Upper lobe of right lung (tissue), 1 donor: ENCODE measurements at regions not wholly inside any gene's neighbourhood (a gene's known extent, or its start where the extent isn't known, plus 50 kb on each side); places are given as distances from the start of the nearest gene placed in this dataset.

Source experiments
- ATAC-seq: fragments of 200-7000 bp; cut with Tn5 transposase; one replicate; pipeline ENCODE4 v1.9.1; 2020; ENCODE audit warnings: mild to moderate bottlenecking, moderate library complexity
- DNase-seq: peaks from one replicate; pipeline ENCODE4 v3.0.0-alpha.2; 2020
- H3K27ac ChIP-seq: fragments of 200-600 bp; one replicate; pipeline ENCODE4 v1.8.0; 2022
- H3K27me3 ChIP-seq: fragments of 200-600 bp; one replicate; pipeline ENCODE4 v1.8.0; 2022; ENCODE audit warnings: mild to moderate bottlenecking
- H3K36me3 ChIP-seq: fragments of 200-600 bp; one replicate; pipeline ENCODE4 v1.8.0; 2022
- H3K4me1 ChIP-seq: fragments of 200-600 bp; one replicate; pipeline ENCODE4 v1.8.0; 2022
- H3K4me3 ChIP-seq: fragments of 200-600 bp; one replicate; pipeline ENCODE4 v1.8.0; 2022; ENCODE audit warnings: mild to moderate bottlenecking
- H3K9me3 ChIP-seq: fragments of 200-600 bp; one replicate; pipeline ENCODE4 v1.8.0; 2022
- CTCF ChIP-seq: fragments of 200-600 bp; IDR thresholded peaks from one replicate; pipeline ENCODE4 v1.8.0; 2022; ENCODE audit warnings: antibody characterized with exemption
- intact Hi-C: fragments of 100-400 bp; cut with DNase I; formaldehyde crosslinking; loops from one replicate; pipeline ENCODE4 v1.11.0; 2022
- donor health status: DM: no; HTN: yes; CAD: no; lungs with severe emphysema.

- Histone ChIP-seq H3K27me3 (no peaks in the 10 kb centered on the region), H3K36me3 (no peaks in the 10 kb centered on the region), H3K4me3 (no peak overlapping the region), H3K27ac (no peak overlapping the region), H3K9me3 (no peaks in the 10 kb centered on the region), H3K4me1 (no peaks in the 10 kb centered on the region)
- intact Hi-C loops, result no loop called here
- ATAC-seq, result no peak
- DNase-seq, result no peak
- TF ChIP-seq CTCF, result no peak
Observed at GRCh38 chr3:5299161-5299560, 111.7 kb downstream of the EDEM1 start.

DNA sequence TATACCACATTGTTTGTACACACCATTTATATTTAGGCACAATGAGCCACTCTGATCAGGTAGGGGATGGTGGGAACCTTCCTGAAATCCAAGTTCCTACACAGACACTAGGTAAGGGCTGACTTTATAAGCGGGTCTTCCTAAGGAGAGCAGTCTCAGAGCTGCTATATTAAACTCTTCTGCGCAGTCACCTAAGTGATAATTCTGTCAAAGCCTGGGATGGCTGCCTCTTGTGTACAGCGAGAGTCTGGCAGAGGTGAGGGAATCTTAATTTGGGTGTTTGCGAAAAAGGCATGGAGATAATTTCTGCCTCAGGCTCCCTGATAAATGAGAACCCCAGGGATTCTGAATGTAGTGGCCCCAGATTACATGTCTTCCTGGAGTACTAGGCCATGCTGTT, 113.1 kb downstream of the EDEM1 start:
- TF ChIP-seq CTCF, result no peak
- H3K36me3 ChIP-seq, result no peaks in the 10 kb centered on the region
- no peak for ATAC-seq
- no peaks in the 10 kb centered on the region for H3K9me3 ChIP-seq
- H3K4me3 ChIP-seq, result no peak overlapping the region
- no peak for DNase-seq
- intact Hi-C loops, result no loop called here
- no peaks in the 10 kb centered on the region for H3K4me1 ChIP-seq
- no peak overlapping the region for H3K27ac ChIP-seq
- H3K27me3 ChIP-seq, result no peaks in the 10 kb centered on the region

DNA sequence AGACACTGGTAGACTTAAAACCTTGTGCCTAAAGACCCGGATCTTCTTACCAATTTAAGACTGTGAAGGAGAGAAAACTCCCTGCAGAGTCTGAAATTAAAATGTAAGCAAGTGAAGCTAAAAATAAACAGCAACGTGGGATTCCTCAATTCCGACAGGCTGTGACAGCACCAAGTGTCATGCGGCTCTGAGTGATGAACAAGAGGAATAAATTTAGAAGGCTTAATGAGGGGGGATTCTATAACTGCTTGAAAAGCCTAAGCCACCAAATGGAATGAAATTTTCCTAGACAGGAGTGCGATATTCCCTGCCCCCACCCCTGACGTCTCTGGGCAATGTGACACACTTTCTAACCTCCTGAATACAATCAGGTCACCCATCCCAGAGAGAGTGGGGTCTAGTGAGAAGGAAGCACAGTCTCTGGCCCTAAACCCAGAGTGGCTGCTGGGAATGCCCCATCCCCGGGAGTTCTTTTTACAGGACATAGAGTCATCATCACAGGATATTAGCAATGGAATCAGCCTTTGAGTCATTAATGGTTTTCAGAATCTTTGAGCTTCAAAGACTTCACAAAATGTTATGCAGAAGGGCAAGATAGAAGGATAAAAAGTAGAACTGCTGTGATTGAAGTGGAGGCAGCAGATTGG, 114.3 kb downstream of the EDEM1 start:
- no peak for DNase-seq
- TF ChIP-seq CTCF, result no peak
- Histone ChIP-seq H3K27ac (no peak overlapping the region), H3K4me3 (no peak overlapping the region), H3K4me1 (no peaks in the 10 kb centered on the region), H3K36me3 (no peaks in the 10 kb centered on the region), H3K9me3 (no peaks in the 10 kb centered on the region), H3K27me3 (no peaks in the 10 kb centered on the region)
- ATAC-seq, result no peak
- intact Hi-C loops, result no loop called here

- Histone ChIP-seq H3K9me3 (no peaks in the 10 kb centered on the region), H3K27me3 (no peaks in the 10 kb centered on the region), H3K4me1 (no peaks in the 10 kb centered on the region), H3K4me3 (no peak overlapping the region), H3K36me3 (no peaks in the 10 kb centered on the region), H3K27ac (no peak overlapping the region)
- no peak for TF ChIP-seq CTCF
- DNase-seq (no peak), ATAC-seq (no peak)
- intact Hi-C loops, result no loop called here
Observed at GRCh38 chr3:5302661-5303060, 115.2 kb downstream of the EDEM1 start.

GRCh38 chr3:5304188-5304587, 116.7 kb downstream of the EDEM1 start:
- H3K4me3 ChIP-seq, result no peak overlapping the region

More at GRCh38 chr3:5304188-5304587, 116.7 kb downstream of the EDEM1 start:
- TF ChIP-seq CTCF, result no peak
- intact Hi-C loops, result no loop called here
- DNase-seq (no peak), ATAC-seq (no peak)
- Histone ChIP-seq H3K4me1 (no peaks in the 10 kb centered on the region), H3K27me3 (no peaks in the 10 kb centered on the region), H3K27ac (no peak overlapping the region), H3K9me3 (no peaks in the 10 kb centered on the region), H3K36me3 (no peaks in the 10 kb centered on the region)
